ENCODE measurements at regions not wholly inside any gene's neighbourhood (a gene's known extent, or its start where the extent isn't known, plus 50 kb on each side); places are given as distances from the start of the nearest gene placed in this dataset.

DNA sequence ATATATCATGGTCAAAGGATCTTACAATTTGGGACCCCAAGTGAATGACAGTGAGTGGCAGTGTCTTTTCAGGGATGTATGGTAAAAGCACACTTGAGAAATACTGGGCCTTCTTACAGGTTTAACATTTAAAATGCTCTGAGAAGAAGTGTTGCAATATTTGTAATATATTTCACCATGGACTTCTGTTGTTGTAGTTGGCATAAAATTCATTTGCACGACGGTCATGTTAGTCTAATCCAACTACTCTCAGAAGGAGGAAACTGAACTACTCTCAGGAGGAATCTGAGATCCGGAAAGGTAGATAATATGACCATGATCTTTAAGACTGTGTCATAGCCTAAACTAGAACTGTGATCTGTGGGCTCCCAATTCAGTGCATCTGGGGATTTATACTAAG, 700.1 kb downstream of the HDGFL1 start:
- H3K27ac Mint-ChIP-seq (ENCODE audit: unreplicated experiment), result no peak overlapping the region
- no peaks in the 10 kb centered on the region for H3K27me3 Mint-ChIP-seq (ENCODE audit: unreplicated experiment)
- H3K9me3 Mint-ChIP-seq (ENCODE audit: unreplicated experiment), result no peaks in the 10 kb centered on the region
- DNase-seq, result no peak
- no peaks in the 10 kb centered on the region for H3K4me1 Mint-ChIP-seq (ENCODE audit: low read depth, unreplicated experiment)
- TF ChIP-seq, protein P1, sequence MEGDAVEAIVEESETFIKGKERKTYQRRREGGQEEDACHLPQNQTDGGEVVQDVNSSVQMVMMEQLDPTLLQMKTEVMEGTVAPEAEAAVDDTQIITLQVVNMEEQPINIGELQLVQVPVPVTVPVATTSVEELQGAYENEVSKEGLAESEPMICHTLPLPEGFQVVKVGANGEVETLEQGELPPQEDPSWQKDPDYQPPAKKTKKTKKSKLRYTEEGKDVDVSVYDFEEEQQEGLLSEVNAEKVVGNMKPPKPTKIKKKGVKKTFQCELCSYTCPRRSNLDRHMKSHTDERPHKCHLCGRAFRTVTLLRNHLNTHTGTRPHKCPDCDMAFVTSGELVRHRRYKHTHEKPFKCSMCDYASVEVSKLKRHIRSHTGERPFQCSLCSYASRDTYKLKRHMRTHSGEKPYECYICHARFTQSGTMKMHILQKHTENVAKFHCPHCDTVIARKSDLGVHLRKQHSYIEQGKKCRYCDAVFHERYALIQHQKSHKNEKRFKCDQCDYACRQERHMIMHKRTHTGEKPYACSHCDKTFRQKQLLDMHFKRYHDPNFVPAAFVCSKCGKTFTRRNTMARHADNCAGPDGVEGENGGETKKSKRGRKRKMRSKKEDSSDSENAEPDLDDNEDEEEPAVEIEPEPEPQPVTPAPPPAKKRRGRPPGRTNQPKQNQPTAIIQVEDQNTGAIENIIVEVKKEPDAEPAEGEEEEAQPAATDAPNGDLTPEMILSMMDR (IDR thresholded peaks at IDR 0.05; ENCODE audit: partially characterized antibody, unreplicated experiment), result no peak
- H3K4me3 Mint-ChIP-seq (ENCODE audit: unreplicated experiment), result no peak overlapping the region
- H3K36me3 Mint-ChIP-seq (ENCODE audit: unreplicated experiment), result no peaks in the 10 kb centered on the region

DNA sequence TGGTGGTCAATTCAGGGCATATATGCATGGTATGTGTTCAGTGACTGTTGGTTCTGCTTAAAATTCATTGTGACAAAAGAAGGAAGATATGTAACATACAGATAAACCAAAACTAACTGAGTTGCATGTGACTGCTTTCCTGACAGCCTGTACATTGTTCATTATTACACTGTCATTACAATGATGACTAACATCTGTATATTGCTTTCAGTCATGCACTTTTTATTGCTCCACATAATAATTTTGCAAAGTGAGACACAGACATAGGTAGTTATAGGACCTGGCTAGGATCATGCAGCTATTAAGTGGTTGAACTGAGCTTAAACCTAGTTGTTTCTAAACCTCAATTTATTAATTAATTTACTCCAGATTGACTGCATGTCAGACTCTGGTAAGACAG, 703.2 kb downstream of the HDGFL1 start:
- Mint-ChIP-seq H3K9me3 (ENCODE audit: unreplicated experiment) (no peaks in the 10 kb centered on the region), H3K27me3 (ENCODE audit: unreplicated experiment) (no peaks in the 10 kb centered on the region), H3K27ac (ENCODE audit: unreplicated experiment) (no peak overlapping the region), H3K4me1 (ENCODE audit: low read depth, unreplicated experiment) (no peaks in the 10 kb centered on the region), H3K36me3 (ENCODE audit: unreplicated experiment) (no peaks in the 10 kb centered on the region), H3K4me3 (ENCODE audit: unreplicated experiment) (no peak overlapping the region)
- DNase-seq, result no peak
- TF ChIP-seq, protein P1 (IDR thresholded peaks at IDR 0.05; ENCODE audit: partially characterized antibody, unreplicated experiment), result no peak

DNA sequence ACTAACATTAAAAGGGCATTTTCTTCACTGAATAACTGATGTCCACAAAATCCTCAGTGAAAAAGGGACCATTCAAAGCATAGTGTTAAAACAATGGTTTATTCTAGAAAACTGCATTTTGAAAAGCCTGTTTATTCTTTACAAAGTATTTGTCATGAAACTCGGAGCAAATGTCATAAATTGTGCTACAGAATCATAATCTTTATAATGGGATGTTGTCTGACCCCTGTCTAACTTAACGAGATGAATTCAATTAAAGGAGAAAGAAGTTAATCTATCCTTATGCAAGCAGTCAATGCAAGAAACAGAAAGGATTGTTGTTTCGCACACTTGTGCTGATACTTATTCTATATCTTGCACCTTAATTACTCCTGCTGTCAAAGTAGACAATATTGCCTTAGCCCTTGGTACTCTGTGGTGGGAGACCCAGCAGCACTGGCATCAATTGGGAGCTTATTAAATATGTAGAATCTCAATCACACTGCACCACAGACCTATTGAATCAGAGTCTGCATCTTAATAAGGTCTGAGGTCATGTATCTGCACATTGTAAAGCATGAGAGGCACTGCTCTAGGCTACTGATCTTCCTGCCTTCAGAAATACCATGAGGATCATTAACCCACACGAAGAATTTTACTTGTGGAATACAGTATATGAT, 708.3 kb downstream of the HDGFL1 start:
- TF ChIP-seq, protein P1 (IDR thresholded peaks at IDR 0.05; ENCODE audit: partially characterized antibody, unreplicated experiment), result no peak
- no peak overlapping the region for H3K4me3 Mint-ChIP-seq (ENCODE audit: unreplicated experiment)
- H3K4me1 Mint-ChIP-seq (ENCODE audit: low read depth, unreplicated experiment), result peaks cover 7% of the 10 kb centered on the region
- no peaks in the 10 kb centered on the region for H3K9me3 Mint-ChIP-seq (ENCODE audit: unreplicated experiment)
- no peak for DNase-seq
- H3K27ac Mint-ChIP-seq (ENCODE audit: unreplicated experiment), result no peak overlapping the region
- no peaks in the 10 kb centered on the region for H3K27me3 Mint-ChIP-seq (ENCODE audit: unreplicated experiment)
- no peaks in the 10 kb centered on the region for H3K36me3 Mint-ChIP-seq (ENCODE audit: unreplicated experiment)

DNA sequence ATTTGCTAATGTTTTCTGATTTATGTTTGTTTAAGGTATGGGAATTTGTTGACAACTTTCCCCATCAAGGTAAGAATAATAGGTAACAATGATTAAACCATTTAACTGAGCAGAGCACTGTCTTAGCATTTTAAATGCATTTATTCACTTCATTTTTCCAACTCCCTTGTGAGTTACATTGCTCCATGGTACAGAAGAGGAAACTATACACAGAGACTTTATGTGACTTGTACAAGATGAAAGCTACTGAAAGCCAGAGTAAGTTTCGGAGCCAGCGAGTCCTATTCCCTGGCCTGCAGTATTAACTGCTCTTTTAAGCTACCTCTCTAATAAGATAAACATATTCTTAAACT, 708.8 kb downstream of the HDGFL1 start:
- Mint-ChIP-seq H3K27ac (ENCODE audit: unreplicated experiment) (no peak overlapping the region), H3K4me3 (ENCODE audit: unreplicated experiment) (no peak overlapping the region), H3K27me3 (ENCODE audit: unreplicated experiment) (no peaks in the 10 kb centered on the region), H3K36me3 (ENCODE audit: unreplicated experiment) (no peaks in the 10 kb centered on the region), H3K4me1 (ENCODE audit: low read depth, unreplicated experiment) (peaks cover 7% of the 10 kb centered on the region), H3K9me3 (ENCODE audit: unreplicated experiment) (no peaks in the 10 kb centered on the region)
- DNase-seq, result no peak
- TF ChIP-seq, protein P1 (IDR thresholded peaks at IDR 0.05; ENCODE audit: partially characterized antibody, unreplicated experiment), result no peak

DNA sequence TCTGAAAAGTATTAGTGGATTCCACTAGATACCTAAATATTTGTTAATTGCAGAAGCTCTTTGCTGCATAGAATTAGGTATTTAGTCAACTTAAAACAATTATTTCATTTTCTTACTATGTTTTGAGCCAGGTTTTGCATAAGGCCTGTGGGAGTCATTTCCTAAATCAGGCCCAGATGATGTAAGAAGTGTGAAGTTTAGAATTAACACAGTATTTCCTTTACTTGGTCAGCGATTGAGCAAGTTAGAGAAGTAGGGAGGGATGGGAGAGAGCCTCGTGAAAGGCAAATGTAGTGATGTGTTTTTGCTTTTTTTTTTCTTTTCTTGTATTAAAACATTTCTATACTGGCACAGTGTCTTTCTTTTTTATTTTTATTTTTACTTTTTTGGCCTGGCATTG, 711.1 kb downstream of the HDGFL1 start:
- Mint-ChIP-seq H3K9me3 (ENCODE audit: unreplicated experiment) (no peaks in the 10 kb centered on the region), H3K36me3 (ENCODE audit: unreplicated experiment) (no peaks in the 10 kb centered on the region), H3K4me3 (ENCODE audit: unreplicated experiment) (no peak overlapping the region), H3K27ac (ENCODE audit: unreplicated experiment) (no peak overlapping the region), H3K4me1 (ENCODE audit: low read depth, unreplicated experiment) (peaks cover 7% of the 10 kb centered on the region), H3K27me3 (ENCODE audit: unreplicated experiment) (no peaks in the 10 kb centered on the region)
- TF ChIP-seq, protein P1 (IDR thresholded peaks at IDR 0.05; ENCODE audit: partially characterized antibody, unreplicated experiment), result no peak
- no peak for DNase-seq
